ENCODE measurements at regions not wholly inside any gene's neighbourhood (a gene's known extent, or its start where the extent isn't known, plus 50 kb on each side); places are given as distances from the start of the nearest gene placed in this dataset.

DNA sequence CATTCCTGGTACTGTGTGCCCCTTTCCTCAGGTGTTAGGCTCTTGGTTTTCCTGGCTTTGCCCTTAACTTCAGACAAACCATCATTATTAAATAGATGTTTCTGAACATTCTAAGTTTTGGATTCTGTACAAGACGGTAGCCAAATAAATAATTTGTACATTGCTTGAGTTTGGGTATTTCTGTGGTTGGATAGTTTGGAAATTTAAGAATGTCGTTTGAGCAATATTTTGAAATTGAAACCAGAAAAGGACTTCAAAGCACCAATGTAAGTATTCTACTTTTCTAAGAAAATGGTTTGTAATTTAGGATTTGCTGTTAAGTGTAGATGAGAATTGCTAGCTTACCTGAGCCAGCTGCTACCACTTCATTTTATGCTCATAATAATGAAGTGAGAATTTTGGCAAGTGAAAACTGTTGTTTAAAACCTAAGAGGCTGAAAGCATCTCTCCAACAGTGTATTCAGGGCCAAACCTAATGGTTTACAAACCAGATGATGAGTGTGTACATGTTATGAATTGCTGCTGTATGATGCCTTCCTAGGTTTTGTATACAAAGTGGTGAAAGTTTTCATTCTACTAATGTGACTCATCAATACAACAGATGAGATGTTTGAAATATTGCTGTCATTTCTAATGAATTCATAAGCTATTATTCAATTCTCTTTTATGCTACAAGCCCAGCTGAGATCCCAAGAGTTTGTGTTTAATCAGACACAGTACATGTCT lies 181.5 kb upstream of the PRKD1 start:
- H2BK5ac ChIP-seq (ENCODE audit: insufficient read length, low read length), result no peak overlapping the region
- no peak overlapping the region; a peak in 1 of 5 replicates for H3K4me3 Mint-ChIP-seq
- no peaks in the 10 kb centered on the region for H3K23me2 ChIP-seq (ENCODE audit: insufficient read length, low read depth, low read length, poor library complexity, severe bottlenecking)
- no peak for DNase-seq
- H4K91ac ChIP-seq (ENCODE audit: insufficient read length, low read depth, low read length), result no peak overlapping the region
- no peak overlapping the region for H4K8ac ChIP-seq (replicated peaks; ENCODE audit: insufficient read length, low read depth, low read length)
- H3K9me3 Mint-ChIP-seq, result peaks cover 17 to 21% of the 10 kb centered on the region in 2 experiments
- H3K79me1 ChIP-seq (ENCODE audit: insufficient read depth, low read depth, low read length, poor library complexity, severe bottlenecking), result no peaks in the 10 kb centered on the region
- no CpG with 5 or more reads among the region's 2 CpGs for WGBS (ENCODE audit: extremely low coverage, insufficient read length, low lambda C conversion rate)
- no peak overlapping the region for H3K18ac ChIP-seq (ENCODE audit: insufficient read length, low read depth, low read length)
- H2BK20ac ChIP-seq (ENCODE audit: low read depth, low read length, poor library complexity, severe bottlenecking), result no peak overlapping the region
- H3K14ac ChIP-seq (ENCODE audit: insufficient read depth, low read length), result no peak overlapping the region
- H3K79me2 ChIP-seq (ENCODE audit: insufficient read depth, low read length), result no peaks in the 10 kb centered on the region
- H3K56ac ChIP-seq (ENCODE audit: insufficient read length, low read depth, low read length), result no peak overlapping the region
- no peak overlapping the region for H2AK5ac ChIP-seq (ENCODE audit: insufficient read length, low read length)
- H3K9ac ChIP-seq (ENCODE audit: extremely low read depth, insufficient read length, low read length), result no peak overlapping the region
- no peaks in the 10 kb centered on the region for H3K9me3 ChIP-seq (ENCODE audit: control insufficient read depth, low read depth, low read length)
- peaks cover 6 to 15% (median 8%) of the 10 kb centered on the region in 3 experiments for H3K36me3 Mint-ChIP-seq (ENCODE audit: insufficient read depth in 1 of 3, low read depth in 3 of 3)
- H2BK12ac ChIP-seq (ENCODE audit: insufficient read length, low read depth, low read length), result no peak overlapping the region
- no peak overlapping the region for H2BK15ac ChIP-seq (ENCODE audit: low read depth, low read length)
- H3T11ph ChIP-seq (ENCODE audit: low read length), result no peak overlapping the region
- H3K27ac ChIP-seq (ENCODE audit: insufficient read length, low read depth, low read length), result no peak overlapping the region
- H3K23ac ChIP-seq (ENCODE audit: insufficient read length, low read depth, low read length), result no peak overlapping the region
- no peak overlapping the region for H2AFZ ChIP-seq (ENCODE audit: low read length)
- H3K27me3 ChIP-seq (ENCODE audit: insufficient read depth, low read length), result no peaks in the 10 kb centered on the region
- H3K4ac ChIP-seq (ENCODE audit: low read depth, low read length), result no peak overlapping the region
- no peaks in the 10 kb centered on the region for H3K4me1 ChIP-seq (ENCODE audit: insufficient read depth, low read length)
- H3K4me2 ChIP-seq (ENCODE audit: insufficient read depth, insufficient read length, low read length), result no peak overlapping the region
- H3K4me1 Mint-ChIP-seq, result no peaks in the 10 kb centered on the region
- TF ChIP-seq, protein P1, sequence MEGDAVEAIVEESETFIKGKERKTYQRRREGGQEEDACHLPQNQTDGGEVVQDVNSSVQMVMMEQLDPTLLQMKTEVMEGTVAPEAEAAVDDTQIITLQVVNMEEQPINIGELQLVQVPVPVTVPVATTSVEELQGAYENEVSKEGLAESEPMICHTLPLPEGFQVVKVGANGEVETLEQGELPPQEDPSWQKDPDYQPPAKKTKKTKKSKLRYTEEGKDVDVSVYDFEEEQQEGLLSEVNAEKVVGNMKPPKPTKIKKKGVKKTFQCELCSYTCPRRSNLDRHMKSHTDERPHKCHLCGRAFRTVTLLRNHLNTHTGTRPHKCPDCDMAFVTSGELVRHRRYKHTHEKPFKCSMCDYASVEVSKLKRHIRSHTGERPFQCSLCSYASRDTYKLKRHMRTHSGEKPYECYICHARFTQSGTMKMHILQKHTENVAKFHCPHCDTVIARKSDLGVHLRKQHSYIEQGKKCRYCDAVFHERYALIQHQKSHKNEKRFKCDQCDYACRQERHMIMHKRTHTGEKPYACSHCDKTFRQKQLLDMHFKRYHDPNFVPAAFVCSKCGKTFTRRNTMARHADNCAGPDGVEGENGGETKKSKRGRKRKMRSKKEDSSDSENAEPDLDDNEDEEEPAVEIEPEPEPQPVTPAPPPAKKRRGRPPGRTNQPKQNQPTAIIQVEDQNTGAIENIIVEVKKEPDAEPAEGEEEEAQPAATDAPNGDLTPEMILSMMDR (conservative IDR thresholded peaks at IDR 0.05), result no peak
- H2BK120ac ChIP-seq (ENCODE audit: low read depth, low read length, poor library complexity, severe bottlenecking), result no peak overlapping the region
- no peak overlapping the region for H3K27ac Mint-ChIP-seq
- H3K27me3 Mint-ChIP-seq (ENCODE audit: low read depth), result peaks cover 8% of the 10 kb centered on the region
- H4K20me1 ChIP-seq (ENCODE audit: control insufficient read depth, insufficient read depth, insufficient read length), result no peaks in the 10 kb centered on the region
- no peak overlapping the region for H4K5ac ChIP-seq (ENCODE audit: insufficient read length, low read depth, low read length)

Data from H9 (cell line).